Neural cell (in vitro differentiated cells): ENCODE measurements at regions not wholly inside any gene's neighbourhood (a gene's known extent, or its start where the extent isn't known, plus 50 kb on each side); places are given as distances from the start of the nearest gene placed in this dataset.

Source experiments
- H2AFZ ChIP-seq: fragments of 200-600, 300-800 bp; sonication (generic), shearing (Covaris generic); 2 replicates; pipeline ENCODE4 v1.6.0; 2014; ENCODE audit warnings: low read depth, mild to moderate bottlenecking, antibody characterized with exemption, low read length, moderate library complexity
- H3F3A ChIP-seq: fragments of 200-600 bp; shearing (Covaris generic); 2 replicates; pipeline ENCODE4 v1.6.1; 2016; ENCODE audit warnings: mild to moderate bottlenecking, moderate library complexity, mixed read lengths, antibody characterized with exemption, low read length; ENCODE audit not compliant: insufficient read depth, poor library complexity, severe bottlenecking
- H3K27ac ChIP-seq: fragments of 200-600, 300-800 bp; sonication (generic), shearing (Covaris generic); 2 replicates; pipeline ENCODE4 v1.5.1; 2014; ENCODE audit warnings: mild to moderate bottlenecking, low read length, moderate library complexity
- H3K27me3 ChIP-seq: fragments of 300-800, 200-600 bp; sonication (generic), shearing (Covaris generic); 2 replicates; pipeline ENCODE4 v1.6.0; 2014; ENCODE audit warnings: mild to moderate bottlenecking, low read depth, low read length, moderate library complexity; ENCODE audit not compliant: insufficient read depth
- H3K36me3 ChIP-seq: fragments of 300-800, 200-600 bp; sonication (generic), shearing (Covaris generic); 2 replicates; pipeline ENCODE4 v1.5.1; 2014; ENCODE audit warnings: mild to moderate bottlenecking, antibody characterized with exemption, low read length, moderate library complexity; ENCODE audit not compliant: insufficient read depth
- H3K4me2 ChIP-seq: fragments of 300-800, 200-600 bp; sonication (generic), shearing (Covaris generic); 2 replicates; pipeline ENCODE4 v1.6.0; 2014; ENCODE audit warnings: mild to moderate bottlenecking, low read length
- H3K4me3 ChIP-seq: fragments of 300-800, 200-600 bp; sonication (generic), shearing (Covaris generic); 2 replicates; pipeline ENCODE4 v1.5.1; 2014; ENCODE audit warnings: mild to moderate bottlenecking, low read length, moderate library complexity
- H3K79me2 ChIP-seq: fragments of 200-600 bp; shearing (Covaris generic); replicated peaks from 2 replicates; pipeline ENCODE4 v1.6.0; 2014; ENCODE audit warnings: mild to moderate bottlenecking, low read length, moderate library complexity; ENCODE audit not compliant: insufficient read depth
- H3K9ac ChIP-seq: fragments of 300-800, 200-600 bp; sonication (generic), shearing (Covaris generic); 2 replicates; pipeline ENCODE4 v1.6.1; 2016; ENCODE audit warnings: mild to moderate bottlenecking, low read length, mixed read lengths
- H3K9me2 ChIP-seq: fragments of 200-600 bp; shearing (Covaris generic); 2 replicates; pipeline ENCODE4 v1.6.1; 2016; ENCODE audit warnings: mild to moderate bottlenecking, low read length, mixed read lengths; ENCODE audit not compliant: insufficient read depth
- H3K9me3 ChIP-seq: fragments of 200-600, 300-800 bp; sonication (generic), shearing (Covaris generic); 2 replicates; pipeline ENCODE4 v1.6.1; 2016; ENCODE audit warnings: mild to moderate bottlenecking, mixed run types, low read length, moderate library complexity, mixed read lengths
- H4K20me1 ChIP-seq: fragments of 200-600 bp; shearing (Covaris generic); 2 replicates; pipeline ENCODE4 v1.6.1; 2016; ENCODE audit warnings: mild to moderate bottlenecking, mixed run types; ENCODE audit not compliant: insufficient read depth
- EP300 ChIP-seq: fragments of 450-650 bp; conservative IDR thresholded peaks from 2 replicates; pipeline ENCODE4 v1.6.1; 2014; ENCODE audit warnings: antibody characterized with exemption, mild to moderate bottlenecking, moderate library complexity; ENCODE audit not compliant: poor library complexity, severe bottlenecking
- EZH2 ChIP-seq: fragments of 200-600, 300-800 bp; shearing (Covaris generic), sonication (generic); IDR thresholded peaks from 2 replicates; pipeline ENCODE4 v1.6.1; 2014; ENCODE audit warnings: antibody characterized with exemption, low read length, borderline replicate concordance, mild to moderate bottlenecking; ENCODE audit not compliant: insufficient read depth, poor library complexity, severe bottlenecking
- MXI1 ChIP-seq: fragments of 450-650 bp; conservative IDR thresholded peaks from 2 replicates; pipeline ENCODE4 v1.6.1; 2014; ENCODE audit warnings: antibody characterized with exemption, mild to moderate bottlenecking; ENCODE audit not compliant: poor library complexity, severe bottlenecking
- POLR2AphosphoS5 ChIP-seq: IDR thresholded peaks from 2 replicates; pipeline ENCODE4 v1.6.1; 2012
- RAD21 ChIP-seq: fragments of 450-650 bp; conservative IDR thresholded peaks from 2 replicates; pipeline ENCODE4 v1.6.1; 2014; ENCODE audit warnings: antibody characterized with exemption, mild to moderate bottlenecking, moderate library complexity
- SMC3 ChIP-seq: fragments of 450-650 bp; conservative IDR thresholded peaks from 2 replicates; pipeline ENCODE4 v1.6.1; 2014; ENCODE audit warnings: antibody characterized with exemption, mild to moderate bottlenecking, moderate library complexity; ENCODE audit not compliant: poor library complexity
- TAF1 ChIP-seq: IDR thresholded peaks from 2 replicates; pipeline ENCODE4 v1.6.1; 2012; ENCODE audit warnings: low read depth
- TF ChIP-seq, protein P1 (sequence below): IDR thresholded peaks from 2 replicates; pipeline ENCODE4 v1.6.1; 2012; ENCODE audit warnings: borderline replicate concordance
- TF ChIP-seq, protein P2 (sequence below): fragments of 450-650 bp; IDR thresholded peaks from 2 replicates; pipeline ENCODE4 v1.5.1; 2014; ENCODE audit warnings: antibody characterized with exemption, mild to moderate bottlenecking, moderate library complexity; ENCODE audit not compliant: poor library complexity, severe bottlenecking

- TF ChIP-seq, protein P1, sequence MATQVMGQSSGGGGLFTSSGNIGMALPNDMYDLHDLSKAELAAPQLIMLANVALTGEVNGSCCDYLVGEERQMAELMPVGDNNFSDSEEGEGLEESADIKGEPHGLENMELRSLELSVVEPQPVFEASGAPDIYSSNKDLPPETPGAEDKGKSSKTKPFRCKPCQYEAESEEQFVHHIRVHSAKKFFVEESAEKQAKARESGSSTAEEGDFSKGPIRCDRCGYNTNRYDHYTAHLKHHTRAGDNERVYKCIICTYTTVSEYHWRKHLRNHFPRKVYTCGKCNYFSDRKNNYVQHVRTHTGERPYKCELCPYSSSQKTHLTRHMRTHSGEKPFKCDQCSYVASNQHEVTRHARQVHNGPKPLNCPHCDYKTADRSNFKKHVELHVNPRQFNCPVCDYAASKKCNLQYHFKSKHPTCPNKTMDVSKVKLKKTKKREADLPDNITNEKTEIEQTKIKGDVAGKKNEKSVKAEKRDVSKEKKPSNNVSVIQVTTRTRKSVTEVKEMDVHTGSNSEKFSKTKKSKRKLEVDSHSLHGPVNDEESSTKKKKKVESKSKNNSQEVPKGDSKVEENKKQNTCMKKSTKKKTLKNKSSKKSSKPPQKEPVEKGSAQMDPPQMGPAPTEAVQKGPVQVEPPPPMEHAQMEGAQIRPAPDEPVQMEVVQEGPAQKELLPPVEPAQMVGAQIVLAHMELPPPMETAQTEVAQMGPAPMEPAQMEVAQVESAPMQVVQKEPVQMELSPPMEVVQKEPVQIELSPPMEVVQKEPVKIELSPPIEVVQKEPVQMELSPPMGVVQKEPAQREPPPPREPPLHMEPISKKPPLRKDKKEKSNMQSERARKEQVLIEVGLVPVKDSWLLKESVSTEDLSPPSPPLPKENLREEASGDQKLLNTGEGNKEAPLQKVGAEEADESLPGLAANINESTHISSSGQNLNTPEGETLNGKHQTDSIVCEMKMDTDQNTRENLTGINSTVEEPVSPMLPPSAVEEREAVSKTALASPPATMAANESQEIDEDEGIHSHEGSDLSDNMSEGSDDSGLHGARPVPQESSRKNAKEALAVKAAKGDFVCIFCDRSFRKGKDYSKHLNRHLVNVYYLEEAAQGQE = no peak
- Histone ChIP-seq H3K4me2 (no peak overlapping the region), H3K9me3 (no peaks in the 10 kb centered on the region), H3K79me2 (no peaks in the 10 kb centered on the region), H3K4me3 (no peak overlapping the region), H3K9ac (no peak overlapping the region), H3K36me3 (no peaks in the 10 kb centered on the region), H4K20me1 (no peaks in the 10 kb centered on the region), H2AFZ (no peak overlapping the region), H3F3A (no peaks in the 10 kb centered on the region), H3K9me2 (no peaks in the 10 kb centered on the region), H3K27ac (no peak overlapping the region), H3K27me3 (no peaks in the 10 kb centered on the region)
Observed at GRCh38 chr12:102690253-102690652, 209.9 kb upstream of the IGF1 start.

DNA sequence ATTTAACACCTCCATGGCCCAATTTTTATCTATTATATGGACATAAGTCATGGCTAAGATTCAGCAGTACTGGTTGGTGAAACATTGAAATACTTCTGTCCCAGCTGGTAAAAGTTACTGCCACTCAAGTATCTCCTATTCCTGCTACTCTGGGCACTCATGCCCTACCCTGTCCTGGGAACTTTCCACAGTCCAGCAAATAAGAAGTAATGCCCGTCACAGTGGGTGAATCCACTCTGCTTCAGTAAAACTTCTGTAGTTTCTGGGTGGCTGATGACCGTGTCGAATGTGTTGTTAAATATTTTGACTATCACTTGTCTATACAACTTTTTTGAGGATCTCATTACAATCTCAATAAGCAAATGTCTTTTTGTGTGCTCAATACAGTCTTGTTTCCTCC lies 209.3 kb upstream of the IGF1 start:
- H3F3A ChIP-seq = no peaks in the 10 kb centered on the region
- TF ChIP-seq, protein P2, sequence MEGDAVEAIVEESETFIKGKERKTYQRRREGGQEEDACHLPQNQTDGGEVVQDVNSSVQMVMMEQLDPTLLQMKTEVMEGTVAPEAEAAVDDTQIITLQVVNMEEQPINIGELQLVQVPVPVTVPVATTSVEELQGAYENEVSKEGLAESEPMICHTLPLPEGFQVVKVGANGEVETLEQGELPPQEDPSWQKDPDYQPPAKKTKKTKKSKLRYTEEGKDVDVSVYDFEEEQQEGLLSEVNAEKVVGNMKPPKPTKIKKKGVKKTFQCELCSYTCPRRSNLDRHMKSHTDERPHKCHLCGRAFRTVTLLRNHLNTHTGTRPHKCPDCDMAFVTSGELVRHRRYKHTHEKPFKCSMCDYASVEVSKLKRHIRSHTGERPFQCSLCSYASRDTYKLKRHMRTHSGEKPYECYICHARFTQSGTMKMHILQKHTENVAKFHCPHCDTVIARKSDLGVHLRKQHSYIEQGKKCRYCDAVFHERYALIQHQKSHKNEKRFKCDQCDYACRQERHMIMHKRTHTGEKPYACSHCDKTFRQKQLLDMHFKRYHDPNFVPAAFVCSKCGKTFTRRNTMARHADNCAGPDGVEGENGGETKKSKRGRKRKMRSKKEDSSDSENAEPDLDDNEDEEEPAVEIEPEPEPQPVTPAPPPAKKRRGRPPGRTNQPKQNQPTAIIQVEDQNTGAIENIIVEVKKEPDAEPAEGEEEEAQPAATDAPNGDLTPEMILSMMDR = no peak
- TF ChIP-seq, protein P1 = no peak
- TF ChIP-seq MXI1 (no peak), POLR2AphosphoS5 (no peak), TAF1 (no peak), EZH2 (no peak), EP300 (no peak), RAD21 (no peak), SMC3 (no peak)
- H4K20me1 ChIP-seq = no peaks in the 10 kb centered on the region
- H3K4me3 ChIP-seq = no peak overlapping the region
- H3K27ac ChIP-seq = no peak overlapping the region
- no peaks in the 10 kb centered on the region for H3K79me2 ChIP-seq
- no peaks in the 10 kb centered on the region for H3K9me3 ChIP-seq
- no peaks in the 10 kb centered on the region for H3K27me3 ChIP-seq
- H2AFZ ChIP-seq = no peak overlapping the region
- no peak overlapping the region for H3K4me2 ChIP-seq
- H3K36me3 ChIP-seq = no peaks in the 10 kb centered on the region
- no peak overlapping the region for H3K9ac ChIP-seq
- no peaks in the 10 kb centered on the region for H3K9me2 ChIP-seq
